GM19324 (cell line): ENCODE measurements at regions not wholly inside any gene's neighbourhood (a gene's known extent, or its start where the extent isn't known, plus 50 kb on each side); places are given as distances from the start of the nearest gene placed in this dataset.

Experiments
- ATAC-seq: cut with Tn5 transposase; IDR thresholded peaks from one replicate; pipeline ENCODE4 v1.9.1; 2021; ENCODE audit warnings: mild to moderate bottlenecking, moderate library complexity; ENCODE audit not compliant: unreplicated experiment, low FRiP score

DNA sequence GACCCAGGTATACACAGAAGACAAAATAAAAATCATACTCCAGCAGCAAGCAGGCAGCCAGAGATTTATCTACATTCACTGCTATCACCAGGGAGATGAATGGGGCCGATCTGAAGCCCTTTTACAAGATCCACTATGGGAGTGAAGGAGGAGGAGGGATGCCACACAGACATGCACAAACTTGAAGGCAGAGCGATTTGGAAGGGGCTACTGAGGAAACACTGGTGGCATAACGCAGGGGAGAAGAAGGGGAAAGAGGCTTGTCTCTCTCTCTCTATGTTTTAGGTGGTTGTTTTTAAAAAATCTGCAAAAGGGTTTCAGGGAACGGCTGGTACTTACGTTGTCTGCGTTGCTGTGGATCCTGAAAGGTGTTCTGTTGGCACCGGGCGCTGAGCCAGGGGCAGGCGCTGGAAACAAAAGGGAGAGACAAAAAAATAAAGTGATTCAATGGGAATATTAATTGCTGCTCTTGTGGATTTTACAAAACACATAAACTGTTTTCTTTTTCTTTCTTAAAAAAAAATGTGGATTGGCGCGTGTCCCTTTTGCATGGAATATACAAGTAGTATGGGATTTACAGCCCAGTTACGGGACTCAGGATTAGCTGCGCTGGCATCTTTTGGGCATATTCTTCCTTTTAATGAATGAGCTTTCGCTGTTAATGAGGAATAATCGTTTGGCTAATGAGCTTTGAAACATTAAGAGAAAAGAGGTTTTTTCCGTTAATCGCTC is 255.3 kb upstream of the PMFBP1 start:
- no peak for ATAC-seq

DNA sequence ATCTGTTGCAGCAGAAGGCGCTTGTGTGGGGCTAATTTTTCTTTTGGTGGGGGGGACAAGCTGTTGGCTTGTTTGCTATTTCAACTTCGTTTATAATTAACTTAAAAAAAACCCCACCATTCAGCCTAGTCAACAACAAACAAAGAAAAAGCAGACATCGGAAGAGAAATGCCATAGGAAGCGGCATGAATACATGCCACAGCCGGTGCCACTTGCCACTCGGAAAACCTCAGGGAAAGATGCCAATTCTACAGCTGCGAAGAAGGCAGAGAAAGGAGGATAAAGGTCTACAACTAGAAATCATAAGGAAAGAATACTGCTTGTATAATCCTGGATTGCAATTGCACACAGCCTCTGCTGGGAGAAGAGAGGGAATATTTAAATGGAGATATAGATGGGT is 254.4 kb upstream of the PMFBP1 start:
- ATAC-seq: no peak

DNA sequence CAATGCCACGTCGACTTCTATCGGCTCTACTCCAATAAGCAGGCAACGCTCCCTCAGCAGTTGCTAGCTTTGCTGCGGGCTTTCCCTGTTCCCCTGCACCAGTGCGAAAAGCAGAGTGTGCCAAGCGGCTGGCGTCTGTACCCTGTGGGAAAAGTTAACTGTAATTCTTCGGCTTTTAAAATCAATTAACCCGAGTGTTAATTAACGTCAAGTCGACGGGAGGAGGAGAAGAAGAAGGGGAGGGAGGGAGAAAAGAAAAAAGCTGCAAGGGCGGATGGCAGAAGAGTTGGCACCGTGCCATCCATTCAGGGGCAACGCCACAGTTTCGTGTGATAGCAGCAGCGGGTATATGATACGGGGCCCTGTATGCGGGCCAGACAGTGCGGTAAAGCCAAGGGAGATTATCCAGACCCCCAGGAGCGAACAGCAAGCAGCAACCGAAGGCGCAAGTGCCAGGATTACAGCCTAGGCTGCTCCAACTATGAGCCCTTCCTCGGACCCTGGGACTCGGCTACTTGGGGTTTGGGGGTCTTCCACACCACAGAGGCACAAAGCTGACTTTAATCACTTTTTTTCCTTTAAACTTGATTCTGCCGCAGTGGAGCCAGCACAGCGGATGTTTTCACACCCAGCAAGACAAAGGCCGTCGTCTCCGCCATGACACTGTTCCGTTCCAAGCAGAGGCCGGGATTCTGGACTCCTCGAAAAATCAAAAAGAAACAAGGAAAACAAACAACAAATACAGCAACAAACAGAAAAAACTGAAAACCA is 253.8 kb upstream of the PMFBP1 start:
- ATAC-seq: no peak

DNA sequence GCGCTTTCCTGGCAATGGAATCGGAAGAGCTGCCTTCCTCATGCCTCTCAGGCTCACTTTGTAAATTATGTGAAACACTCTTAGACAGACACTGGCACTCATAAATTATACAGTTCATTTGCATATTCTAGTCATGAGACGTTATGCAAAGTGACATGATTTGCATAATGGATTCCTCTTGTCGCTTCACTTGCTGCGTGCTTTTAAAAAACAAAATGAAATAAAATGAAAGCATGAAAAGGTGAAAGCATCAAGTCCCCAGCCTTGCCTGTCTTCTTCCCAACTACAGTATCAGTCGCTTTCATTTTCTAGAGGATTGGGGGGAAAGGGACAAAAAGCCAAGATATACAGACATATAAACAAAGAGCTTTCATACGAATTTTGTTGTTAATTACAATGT is 252.8 kb upstream of the PMFBP1 start:
- ATAC-seq: no peak

DNA sequence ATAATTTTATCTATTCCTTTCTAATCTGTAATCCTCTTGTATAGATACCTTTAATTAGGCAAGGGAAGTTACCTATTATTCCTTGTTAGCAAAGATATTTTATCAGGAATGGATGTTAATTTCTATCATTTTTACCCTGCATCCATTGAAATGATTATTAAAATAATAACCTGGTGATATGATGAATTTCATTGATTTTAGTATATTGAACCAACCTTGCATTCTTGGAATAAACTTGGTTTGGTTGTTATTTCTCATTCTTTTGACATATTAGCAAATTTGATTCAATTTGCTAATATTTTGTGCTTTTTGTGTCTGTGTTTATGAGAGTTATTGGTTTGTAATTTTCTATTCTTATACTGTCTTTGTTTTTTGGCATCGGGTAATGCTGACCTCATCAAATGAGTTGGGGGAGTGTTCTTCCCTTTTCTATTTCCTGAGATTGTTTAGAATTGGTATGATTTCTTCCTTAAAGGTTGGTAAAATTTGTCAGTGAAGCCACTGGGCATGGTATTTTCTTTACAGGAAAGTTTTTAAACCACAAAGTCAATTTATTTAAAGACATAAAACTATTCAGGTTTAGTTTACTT is 250.4 kb upstream of the PMFBP1 start:
- no peak for ATAC-seq

DNA sequence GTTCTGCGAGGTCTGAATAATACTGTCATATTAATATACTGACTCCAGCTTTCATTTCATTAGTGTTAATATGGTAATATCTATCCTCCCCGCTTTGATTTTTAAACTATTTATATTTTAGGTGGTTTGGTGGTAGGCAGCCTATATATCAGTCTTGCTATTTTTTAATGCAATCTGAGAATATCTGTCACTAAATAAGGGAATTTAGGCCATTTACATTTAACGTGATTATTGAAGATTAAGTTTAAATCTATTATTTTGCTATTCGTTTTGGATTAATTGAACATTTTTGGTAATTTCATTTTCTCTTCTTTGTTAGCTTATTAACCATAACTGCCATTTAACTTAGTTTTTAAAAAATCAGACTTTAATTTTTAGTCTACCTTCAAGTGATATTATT is 247.7 kb upstream of the PMFBP1 start:
- no peak for ATAC-seq

DNA sequence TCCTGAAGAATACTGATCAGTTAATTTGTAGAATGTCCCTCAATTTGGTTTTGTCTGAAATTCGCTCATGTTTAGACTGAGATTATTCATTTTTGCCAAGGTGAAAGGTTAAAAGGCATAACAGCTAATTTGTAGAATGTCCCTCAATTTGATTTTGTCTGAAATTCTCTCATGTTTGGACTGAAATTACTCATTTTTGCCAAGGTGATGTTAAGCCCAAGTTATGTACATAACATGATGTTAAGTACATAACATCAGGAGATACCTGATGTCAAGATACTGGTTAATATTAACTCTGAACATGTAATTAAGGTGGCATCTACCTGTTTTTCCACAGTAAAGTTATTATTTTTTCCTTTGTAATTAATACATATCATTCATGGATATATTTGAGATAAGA is 243.4 kb upstream of the PMFBP1 start:
- no peak for ATAC-seq

DNA sequence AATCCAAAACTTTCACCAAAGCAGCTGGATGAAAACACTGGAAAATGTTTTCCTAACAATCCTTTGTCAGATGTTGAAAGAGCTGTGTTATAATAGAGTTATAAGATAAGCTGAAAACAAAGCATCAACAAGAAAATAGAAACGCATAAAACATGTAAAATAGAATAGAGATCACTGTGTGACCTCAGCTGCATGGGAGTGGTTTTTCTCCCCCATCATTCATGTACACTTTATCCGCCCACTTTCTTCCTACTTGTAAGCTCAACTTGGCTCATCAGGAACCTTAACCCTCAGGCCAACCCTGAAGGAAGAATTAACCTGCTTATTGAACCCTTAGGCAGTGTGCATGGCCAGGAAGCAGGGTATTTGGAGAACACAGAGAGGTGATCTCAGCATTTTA is 238.5 kb upstream of the PMFBP1 start:
- ATAC-seq: no peak

DNA sequence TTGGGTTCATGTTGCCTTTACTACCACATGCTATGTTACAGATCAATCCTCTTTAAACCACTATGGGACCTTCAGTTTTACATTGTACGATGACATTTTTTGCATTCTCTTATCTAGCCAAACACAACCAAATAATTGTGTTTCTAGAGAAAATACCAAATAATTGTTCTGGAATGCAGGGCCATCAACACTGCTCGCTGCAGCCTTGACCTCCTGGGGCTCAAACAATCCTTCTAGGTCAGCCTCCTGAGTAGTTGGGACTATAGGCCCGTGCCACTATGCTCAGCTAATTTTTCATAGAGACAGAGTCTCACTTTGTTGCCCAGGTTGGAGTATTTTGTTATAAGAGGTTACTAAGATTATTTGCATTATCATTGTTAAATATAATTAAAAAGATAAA is 237.5 kb upstream of the PMFBP1 start:
- no peak for ATAC-seq

DNA sequence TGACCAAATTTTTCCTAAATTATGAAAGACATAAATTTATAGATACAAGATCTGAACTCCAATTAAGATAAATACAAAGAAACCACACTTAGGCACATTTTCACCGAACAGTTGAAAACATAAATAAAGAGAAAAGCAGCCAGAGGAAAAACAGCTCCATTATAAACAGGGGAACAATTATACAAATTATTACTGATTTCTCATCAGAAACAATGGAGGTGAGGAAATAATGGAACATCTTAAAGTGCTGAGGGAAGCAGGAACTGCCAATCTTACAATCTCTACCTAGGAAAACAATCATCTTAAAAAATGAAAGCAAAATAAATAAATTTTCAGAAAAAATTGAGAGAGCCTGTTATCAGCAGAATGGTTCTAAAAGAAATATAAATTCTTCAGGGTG is 234.4 kb upstream of the PMFBP1 start:
- no peak for ATAC-seq

DNA sequence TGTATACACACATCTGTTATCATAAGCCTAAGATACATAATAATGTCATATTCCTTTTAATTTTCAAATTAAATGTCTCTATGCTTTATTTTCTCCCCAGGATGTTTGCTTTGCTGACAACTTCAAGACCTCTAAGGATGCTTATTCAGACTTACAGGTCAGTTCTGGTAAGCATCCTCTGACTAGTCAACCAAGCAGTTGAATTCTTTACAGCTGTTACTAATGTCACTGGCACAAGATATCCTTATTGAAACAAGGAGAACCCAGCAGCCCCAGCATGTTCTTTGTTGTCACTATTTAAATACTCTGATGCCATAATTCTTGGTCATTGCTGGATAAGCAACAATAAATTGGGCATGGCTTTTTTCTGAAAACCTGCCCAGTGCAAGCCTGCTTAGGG is 232.3 kb upstream of the PMFBP1 start:
- ATAC-seq: no peak

DNA sequence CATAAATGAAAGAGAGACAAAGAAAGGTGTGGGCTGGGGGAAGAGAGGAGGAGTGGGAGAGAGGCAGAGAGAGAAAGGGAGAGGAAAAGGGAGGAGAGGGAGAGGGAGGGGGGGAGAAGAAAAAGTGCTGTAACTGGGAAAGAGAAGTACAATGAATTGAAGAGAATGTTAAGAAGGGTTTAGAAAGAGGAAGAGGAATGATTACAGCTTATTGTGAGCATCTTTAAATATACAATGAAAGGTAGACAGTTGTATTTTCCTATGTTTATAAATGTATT is 229.1 kb upstream of the PMFBP1 start:
- ATAC-seq: no peak

DNA sequence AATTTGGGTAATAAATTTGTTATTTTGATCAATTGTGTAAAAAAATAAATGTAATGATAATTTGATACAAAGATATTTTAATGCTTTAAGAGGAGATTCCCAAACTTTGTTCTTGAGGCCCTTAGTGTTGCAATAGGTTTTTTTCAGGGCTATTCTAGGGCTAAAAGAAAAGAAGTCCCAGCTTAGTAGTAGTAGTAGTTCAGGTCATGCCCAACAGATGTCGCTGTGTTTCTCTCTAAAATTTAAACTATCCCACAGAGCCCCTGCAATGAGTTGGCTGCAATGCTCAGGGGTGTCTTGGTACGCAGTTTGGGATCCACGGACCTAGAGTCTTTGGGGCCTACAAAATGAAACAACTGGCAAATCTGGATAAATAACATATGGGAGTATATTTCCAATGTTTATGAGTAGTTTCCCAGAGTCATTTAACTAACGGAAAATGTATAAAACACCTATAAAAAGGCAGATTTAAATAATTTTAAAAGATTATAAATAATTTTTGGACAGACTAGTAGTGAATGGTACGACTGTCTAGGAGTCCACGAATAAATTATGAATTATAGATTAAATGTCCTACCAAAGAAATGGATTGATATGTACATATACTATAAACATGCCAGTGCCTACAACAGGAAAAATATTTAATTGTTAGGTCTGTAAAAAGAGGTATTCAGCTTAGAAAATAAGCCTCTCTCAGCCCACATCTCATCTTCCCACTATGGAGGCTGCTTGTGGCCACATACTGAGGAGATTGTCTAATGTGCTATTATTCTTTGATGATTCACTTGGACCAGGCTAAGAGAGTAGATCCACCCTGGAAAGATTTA is 228.5 kb upstream of the PMFBP1 start:
- no peak for ATAC-seq

DNA sequence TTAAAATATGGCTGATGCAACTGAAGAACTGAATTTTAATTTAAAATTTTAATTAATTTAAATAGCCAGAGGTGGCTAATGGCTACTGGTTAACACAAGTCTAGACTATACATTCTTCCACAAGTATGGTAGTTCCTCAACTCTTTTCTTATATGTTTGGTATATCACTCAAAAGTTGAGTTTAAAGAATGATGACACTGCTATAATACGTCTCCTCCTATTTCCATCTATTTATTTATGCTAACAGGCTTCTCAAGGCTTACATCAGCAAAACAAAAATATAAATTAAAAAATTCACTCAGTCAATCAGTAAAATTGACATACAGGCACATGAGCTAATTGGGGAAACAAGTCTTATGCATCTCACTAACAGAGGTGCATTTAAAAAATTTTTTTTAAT is 227.9 kb upstream of the PMFBP1 start:
- ATAC-seq: no peak

DNA sequence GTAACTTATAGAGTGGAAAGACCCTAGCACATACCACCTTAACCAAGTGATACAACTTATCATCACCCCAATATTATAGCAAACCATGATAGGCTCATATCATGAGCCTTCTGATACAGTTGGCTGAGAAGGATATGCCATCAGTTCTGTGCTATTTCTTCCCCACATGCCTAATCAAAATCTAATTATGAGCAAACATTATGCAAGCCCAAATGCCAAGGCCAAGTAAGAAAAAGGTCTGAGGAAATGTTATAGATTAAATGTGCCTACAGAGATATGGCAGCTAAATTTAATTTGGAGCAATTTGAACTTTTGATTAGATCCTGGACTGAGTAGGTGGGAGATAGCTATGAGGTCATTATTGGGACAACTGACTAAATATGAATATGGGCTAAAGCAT is 225.9 kb upstream of the PMFBP1 start:
- ATAC-seq: no peak

DNA sequence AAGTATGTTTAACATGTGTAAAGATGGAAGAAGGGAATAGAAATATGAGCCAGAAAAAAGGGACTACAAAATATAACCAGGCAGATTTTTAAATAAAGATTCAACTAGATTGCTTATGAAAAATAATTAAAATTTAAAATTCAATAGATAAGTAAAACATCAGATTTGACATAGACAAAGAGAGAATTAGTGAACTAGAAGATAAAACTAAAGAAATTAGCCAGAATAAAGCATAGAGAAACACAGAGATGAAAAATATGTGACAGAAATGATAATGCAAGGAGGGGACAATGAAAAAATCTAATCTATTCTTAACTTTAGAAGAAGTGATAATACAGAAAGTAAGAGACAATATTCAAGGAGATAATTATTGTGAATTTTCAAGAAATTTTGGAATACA is 222.6 kb upstream of the PMFBP1 start:
- ATAC-seq: no peak

DNA sequence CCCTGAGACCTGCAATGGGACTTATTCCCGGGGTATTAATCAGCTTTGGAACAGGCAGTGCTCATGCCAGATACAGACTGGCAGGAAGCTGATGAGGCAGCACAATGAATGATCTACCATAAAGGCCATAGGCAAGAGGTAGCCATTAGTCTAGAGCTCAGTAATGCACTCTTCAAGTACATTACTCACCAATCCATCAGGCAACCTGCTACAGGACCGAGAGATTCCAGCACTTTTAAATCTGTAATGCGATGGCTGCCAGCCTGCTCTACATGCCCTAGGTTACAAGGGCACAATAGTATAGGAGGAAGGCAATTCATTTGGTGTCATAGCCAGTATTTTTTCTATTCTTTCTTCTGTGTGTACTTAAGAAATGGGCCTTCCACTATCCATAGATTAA is 217.8 kb upstream of the PMFBP1 start:
- ATAC-seq: no peak

DNA sequence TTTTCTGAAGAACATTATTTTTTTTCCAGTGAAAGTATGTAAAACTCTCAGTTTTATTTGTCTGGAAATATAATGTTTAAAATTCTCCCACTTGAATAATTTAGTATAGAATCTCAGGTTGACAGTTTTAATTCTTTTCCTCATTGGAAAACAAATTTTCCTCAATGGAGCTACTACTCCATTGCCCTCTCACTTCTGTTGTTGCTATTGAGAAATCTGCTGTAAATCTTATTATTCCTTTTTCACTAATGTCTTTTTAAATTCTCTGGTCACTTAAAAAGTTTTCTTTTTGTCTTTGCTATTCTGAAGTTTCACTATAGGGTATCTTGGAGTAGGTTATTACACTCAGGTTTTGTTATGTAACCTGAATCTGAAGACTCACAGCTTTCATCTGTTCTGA is 216.1 kb upstream of the PMFBP1 start:
- ATAC-seq: no peak

DNA sequence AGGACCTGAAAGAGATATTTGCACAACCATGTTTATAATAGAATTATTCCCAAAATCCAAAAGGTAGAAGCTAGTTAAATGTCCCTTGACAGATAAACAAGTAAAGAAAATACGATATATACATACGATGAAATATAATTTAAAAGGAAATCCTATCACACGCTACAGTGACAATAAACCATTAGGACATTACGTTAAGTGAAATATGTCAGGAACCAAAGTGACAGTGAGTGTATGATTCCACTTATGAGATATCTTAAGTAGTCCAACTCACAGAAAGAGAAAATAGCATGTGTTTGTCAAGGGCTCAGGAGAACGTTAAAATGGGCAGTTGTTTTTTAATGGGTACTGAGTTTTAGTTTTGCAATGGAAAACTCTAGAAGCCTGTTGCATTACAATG is 212.7 kb upstream of the PMFBP1 start:
- ATAC-seq: no peak

DNA sequence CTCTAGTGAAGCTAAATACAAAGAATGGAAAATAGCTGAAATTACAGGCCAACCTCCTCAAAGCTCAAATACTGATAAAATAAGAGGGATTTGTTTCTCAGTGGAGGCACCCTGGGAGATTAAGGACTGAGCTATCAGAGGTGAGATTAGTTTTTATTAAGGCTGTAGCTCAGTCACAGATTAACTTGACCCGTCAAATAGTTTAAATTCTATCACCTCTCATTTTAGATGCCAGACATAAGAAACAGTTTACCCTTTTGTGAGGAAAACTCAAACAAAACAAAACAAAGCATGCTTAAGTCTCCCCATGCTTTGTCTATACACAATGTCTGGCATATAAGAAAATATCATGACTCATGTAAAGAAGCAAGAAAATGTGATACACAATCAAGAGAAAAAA is 208.3 kb upstream of the PMFBP1 start:
- ATAC-seq: no peak

DNA sequence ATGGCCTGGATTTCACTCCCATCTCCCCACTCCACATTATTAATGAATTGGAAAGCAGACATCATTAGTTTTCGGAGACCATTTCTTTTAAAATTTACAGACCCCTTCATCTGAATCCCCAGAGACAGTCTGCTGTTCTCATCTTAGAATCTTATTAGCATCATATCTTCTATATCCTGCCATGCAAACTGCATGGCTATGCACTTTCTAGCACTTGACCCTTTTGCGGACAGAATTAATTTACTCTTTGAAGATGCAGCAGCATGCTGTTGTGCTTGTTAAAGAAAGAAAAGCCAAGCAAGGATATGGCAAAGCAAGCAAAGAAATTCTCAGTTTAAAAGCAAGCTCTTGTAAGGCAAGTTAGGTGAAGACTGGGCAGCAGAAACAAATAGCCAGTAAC is 201.2 kb upstream of the PMFBP1 start:
- no peak for ATAC-seq
